ENCODE measurements at regions not wholly inside any gene's neighbourhood (a gene's known extent, or its start where the extent isn't known, plus 50 kb on each side); places are given as distances from the start of the nearest gene placed in this dataset.

- DNase-seq (ENCODE audit: low spot score) = no peak
- no TSS peak for BruUV-seq (replicated peaks)
- Histone ChIP-seq H3K4me1 (ENCODE audit: insufficient read depth, low read length, poor library complexity, severe bottlenecking) (no peaks in the 10 kb centered on the region), H3K9me2 (ENCODE audit: insufficient read depth, low read length) (no peaks in the 10 kb centered on the region), H2AFZ (ENCODE audit: low read length) (no peak overlapping the region), H3K4me2 (ENCODE audit: low read length) (no peak overlapping the region), H3K27ac (ENCODE audit: low read depth, low read length, poor library complexity, severe bottlenecking) (no peak overlapping the region), H3K36me3 (ENCODE audit: insufficient read depth, low read length) (no peaks in the 10 kb centered on the region), H4K20me1 (ENCODE audit: insufficient read depth, low read length) (no peaks in the 10 kb centered on the region), H3K79me2 (ENCODE audit: insufficient read depth, low read depth, low read length) (no peaks in the 10 kb centered on the region), H3K4me3 (ENCODE audit: low read depth, low read length, poor library complexity, severe bottlenecking) (no peak overlapping the region), H3K9me3 (ENCODE audit: low read length) (no peaks in the 10 kb centered on the region)
- TF ChIP-seq, protein P1, sequence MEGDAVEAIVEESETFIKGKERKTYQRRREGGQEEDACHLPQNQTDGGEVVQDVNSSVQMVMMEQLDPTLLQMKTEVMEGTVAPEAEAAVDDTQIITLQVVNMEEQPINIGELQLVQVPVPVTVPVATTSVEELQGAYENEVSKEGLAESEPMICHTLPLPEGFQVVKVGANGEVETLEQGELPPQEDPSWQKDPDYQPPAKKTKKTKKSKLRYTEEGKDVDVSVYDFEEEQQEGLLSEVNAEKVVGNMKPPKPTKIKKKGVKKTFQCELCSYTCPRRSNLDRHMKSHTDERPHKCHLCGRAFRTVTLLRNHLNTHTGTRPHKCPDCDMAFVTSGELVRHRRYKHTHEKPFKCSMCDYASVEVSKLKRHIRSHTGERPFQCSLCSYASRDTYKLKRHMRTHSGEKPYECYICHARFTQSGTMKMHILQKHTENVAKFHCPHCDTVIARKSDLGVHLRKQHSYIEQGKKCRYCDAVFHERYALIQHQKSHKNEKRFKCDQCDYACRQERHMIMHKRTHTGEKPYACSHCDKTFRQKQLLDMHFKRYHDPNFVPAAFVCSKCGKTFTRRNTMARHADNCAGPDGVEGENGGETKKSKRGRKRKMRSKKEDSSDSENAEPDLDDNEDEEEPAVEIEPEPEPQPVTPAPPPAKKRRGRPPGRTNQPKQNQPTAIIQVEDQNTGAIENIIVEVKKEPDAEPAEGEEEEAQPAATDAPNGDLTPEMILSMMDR (conservative IDR thresholded peaks at IDR 0.05; ENCODE audit: low read length) = no peak
- TF ChIP-seq EZH2phosphoT487 (IDR thresholded peaks at IDR 0.05; ENCODE audit: borderline replicate concordance, low read depth, low read length) = no peak
- CTCF ChIA-PET (ENCODE audit: unreplicated experiment) = no interaction called here
- intact Hi-C loops (cut with micrococcal nuclease; ENCODE audit: unreplicated experiment) = no loop called here
- POLR2A ChIA-PET = no interaction called here
These were observed 103.5 kb upstream of the RASSF8 start for GRCh38 chr12:25854991-25855390.

GRCh38 chr12:25855716-25856115, 102.8 kb upstream of the RASSF8 start:
- no peaks in the 10 kb centered on the region for H3K9me2 ChIP-seq (ENCODE audit: insufficient read depth, low read length)
- H2AFZ ChIP-seq (ENCODE audit: low read length) = no peak overlapping the region
- no peaks in the 10 kb centered on the region for H3K36me3 ChIP-seq (ENCODE audit: insufficient read depth, low read length)
- H4K20me1 ChIP-seq (ENCODE audit: insufficient read depth, low read length) = no peaks in the 10 kb centered on the region
- ChIA-PET POLR2A (interaction anchor here (0.6 kb wide), 1 partner anchor 10 kb away, joined by 3 read pairs; no protein-coding TSS in a partner anchor), CTCF (ENCODE audit: unreplicated experiment) (no interaction called here)
- H3K4me2 ChIP-seq (ENCODE audit: low read length) = no peak overlapping the region
- DNase-seq (ENCODE audit: low spot score) = no peak
- H3K4me1 ChIP-seq (ENCODE audit: insufficient read depth, low read length, poor library complexity, severe bottlenecking) = no peaks in the 10 kb centered on the region
- intact Hi-C loops (cut with micrococcal nuclease; ENCODE audit: unreplicated experiment) = no loop called here
- no peaks in the 10 kb centered on the region for H3K79me2 ChIP-seq (ENCODE audit: insufficient read depth, low read depth, low read length)
- no peak overlapping the region for H3K4me3 ChIP-seq (ENCODE audit: low read depth, low read length, poor library complexity, severe bottlenecking)
- TF ChIP-seq EZH2phosphoT487 (IDR thresholded peaks at IDR 0.05; ENCODE audit: borderline replicate concordance, low read depth, low read length) = no peak
- TF ChIP-seq, protein P1 (conservative IDR thresholded peaks at IDR 0.05; ENCODE audit: low read length) = no peak
- no peak overlapping the region for H3K27ac ChIP-seq (ENCODE audit: low read depth, low read length, poor library complexity, severe bottlenecking)
- no TSS peak for BruUV-seq (replicated peaks)
- no peaks in the 10 kb centered on the region for H3K9me3 ChIP-seq (ENCODE audit: low read length)

DNA sequence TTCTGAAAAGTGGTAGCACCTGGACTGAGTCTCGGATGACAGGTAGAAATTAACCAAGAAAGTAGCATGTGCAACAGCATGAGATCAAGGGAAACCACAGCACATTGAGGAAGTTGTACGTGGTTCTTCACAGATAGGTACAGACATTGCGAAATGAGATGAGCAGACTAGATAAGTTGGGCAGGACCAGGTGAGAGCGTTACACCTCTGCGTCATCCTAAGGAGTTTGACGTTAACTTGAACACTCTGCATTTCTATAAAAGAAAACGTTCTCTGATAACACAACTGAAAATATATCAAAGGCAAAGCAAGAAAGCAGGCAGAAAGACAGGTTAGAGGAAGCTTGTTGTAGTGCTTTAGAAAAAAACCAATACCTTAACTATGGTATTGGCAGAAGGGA, 98.5 kb upstream of the RASSF8 start:
- no peak for DNase-seq (ENCODE audit: low spot score)
- Histone ChIP-seq H3K27ac (ENCODE audit: low read depth, low read length, poor library complexity, severe bottlenecking) (no peak overlapping the region), H4K20me1 (ENCODE audit: insufficient read depth, low read length) (no peaks in the 10 kb centered on the region), H3K79me2 (ENCODE audit: insufficient read depth, low read depth, low read length) (no peaks in the 10 kb centered on the region), H3K4me3 (ENCODE audit: low read depth, low read length, poor library complexity, severe bottlenecking) (no peak overlapping the region), H2AFZ (ENCODE audit: low read length) (no peak overlapping the region), H3K9me2 (ENCODE audit: insufficient read depth, low read length) (no peaks in the 10 kb centered on the region), H3K4me2 (ENCODE audit: low read length) (no peak overlapping the region), H3K4me1 (ENCODE audit: insufficient read depth, low read length, poor library complexity, severe bottlenecking) (no peaks in the 10 kb centered on the region), H3K36me3 (ENCODE audit: insufficient read depth, low read length) (no peaks in the 10 kb centered on the region), H3K9me3 (ENCODE audit: low read length) (no peaks in the 10 kb centered on the region)
- ChIA-PET CTCF (ENCODE audit: unreplicated experiment) (no interaction called here), POLR2A (no interaction called here)
- no TSS peak for BruUV-seq (replicated peaks)
- TF ChIP-seq EZH2phosphoT487 (IDR thresholded peaks at IDR 0.05; ENCODE audit: borderline replicate concordance, low read depth, low read length) = no peak
- TF ChIP-seq, protein P1 (conservative IDR thresholded peaks at IDR 0.05; ENCODE audit: low read length) = no peak
- intact Hi-C loops (cut with micrococcal nuclease; ENCODE audit: unreplicated experiment) = no loop called here
